IMR-90 (cell line): ENCODE measurements at regions not wholly inside any gene's neighbourhood (a gene's known extent, or its start where the extent isn't known, plus 50 kb on each side); places are given as distances from the start of the nearest gene placed in this dataset.

ENCODE experiments used
- ATAC-seq: fragments of 200-7000 bp; cut with Tn5 transposase; 2 replicates; pipeline ENCODE4 v1.9.1; 2020; ENCODE audit warnings: low read depth, mild to moderate bottlenecking, moderate library complexity
- BruUV-seq: library from RNA; stranded (reverse); fragments of 400-500 nt; replicated peaks from 2 replicates; lab custom pipeline; 2021; lab: Mats Ljungman, UMichigan
- CTCF ChIA-PET: fragments of 300-600 bp; formaldehyde crosslinking; extraction: SDS; loops from one replicate; lab custom pipeline; 2021; ENCODE audit warnings: antibody characterized with exemption; lab: Yijun Ruan, JAX
- POLR2A ChIA-PET: fragments of 300-600 bp; sonication (Branson Sonifier 250); formaldehyde crosslinking; loops from one replicate; lab custom pipeline; 2022; ENCODE audit warnings: antibody characterized with exemption; ENCODE audit not compliant: unreplicated experiment; lab: Charles Lee
- DNase-seq: peaks from one replicate; pipeline ENCODE4 v3.0.0; 2013
- H2AFZ ChIP-seq: replicated peaks from 2 replicates; pipeline ENCODE3; 2013; ENCODE audit warnings: low read length, mild to moderate bottlenecking; ENCODE audit not compliant: poor library complexity
- H2AK5ac ChIP-seq: 2 replicates; pipeline ENCODE4 v1.6.1; 2013; ENCODE audit warnings: low read depth, low read length, inconsistent platforms
- H2AK9ac ChIP-seq: replicated peaks from 2 replicates; pipeline ENCODE3; 2013; ENCODE audit warnings: mild to moderate bottlenecking, low read depth, low read length, moderate library complexity; ENCODE audit not compliant: poor library complexity
- H2BK120ac ChIP-seq: 2 replicates; pipeline ENCODE4 v1.6.1; 2013; ENCODE audit warnings: low read depth, low read length, inconsistent platforms
- H2BK15ac ChIP-seq: 3 replicates; pipeline ENCODE4 v1.6.1; 2013; ENCODE audit warnings: low read depth, low read length, inconsistent platforms
- H2BK20ac ChIP-seq: 2 replicates; pipeline ENCODE4 v1.6.1; 2013; ENCODE audit warnings: low read depth, mild to moderate bottlenecking, inconsistent platforms, low read length, moderate library complexity
- H2BK5ac ChIP-seq: 2 replicates; pipeline ENCODE4 v1.6.1; 2013; ENCODE audit warnings: mild to moderate bottlenecking, low read depth, low read length, inconsistent platforms; ENCODE audit not compliant: poor library complexity, severe bottlenecking
- H3K14ac ChIP-seq: replicated peaks from 2 replicates; pipeline ENCODE4 v1.6.1; 2013; ENCODE audit warnings: low read depth, low read length, inconsistent platforms
- H3K18ac ChIP-seq: 2 replicates; pipeline ENCODE4 v1.6.1; 2013; ENCODE audit warnings: low read depth, low read length, control low read depth
- H3K23ac ChIP-seq: 2 replicates; pipeline ENCODE4 v1.6.1; 2013; ENCODE audit warnings: low read depth, low read length, inconsistent platforms
- H3K27ac ChIP-seq: 2 replicates; pipeline ENCODE4 v1.5.1; 2013; ENCODE audit warnings: mild to moderate bottlenecking, control low read depth, low read length; ENCODE audit not compliant: insufficient read depth
- H3K27me3 ChIP-seq: 2 replicates; pipeline ENCODE4 v1.6.1; 2013; ENCODE audit warnings: low read length; ENCODE audit not compliant: control insufficient read depth, insufficient read depth
- H3K36me3 ChIP-seq: 2 replicates; pipeline ENCODE4 v1.6.1; 2013; ENCODE audit warnings: low read length, mixed read lengths; ENCODE audit not compliant: control insufficient read depth, insufficient read depth
- H3K4ac ChIP-seq: 2 replicates; pipeline ENCODE4 v1.6.1; 2013; ENCODE audit warnings: low read depth, low read length, inconsistent platforms
- H3K4me1 ChIP-seq: 2 replicates; pipeline ENCODE4 v1.6.1; 2013; ENCODE audit warnings: low read length, mixed read lengths; ENCODE audit not compliant: control insufficient read depth, insufficient read depth
- H3K4me2 ChIP-seq: 2 replicates; pipeline ENCODE4 v1.6.1; 2013; ENCODE audit warnings: low read depth, mild to moderate bottlenecking, control low read depth, low read length, moderate library complexity
- H3K4me3 ChIP-seq: 2 replicates; pipeline ENCODE4 v1.5.1; 2013; ENCODE audit warnings: low read depth, mild to moderate bottlenecking, control low read depth, low read length, moderate library complexity; ENCODE audit not compliant: insufficient read depth
- H3K56ac ChIP-seq: 2 replicates; pipeline ENCODE4 v1.6.1; 2013; ENCODE audit warnings: low read length, inconsistent platforms; ENCODE audit not compliant: insufficient read depth; ENCODE audit errors: extremely low read depth
- H3K79me1 ChIP-seq, 2 experiments: 2 replicates each; pipeline ENCODE4 v1.6.1; 2013; ENCODE audit warnings: low read length in 2 of 2, inconsistent platforms in 1 of 2, low read depth in 1 of 2
- H3K9ac ChIP-seq: 2 replicates; pipeline ENCODE4 v1.6.1; 2013; ENCODE audit warnings: low read depth, low read length, control low read depth
- H3K9me1 ChIP-seq: 2 replicates; pipeline ENCODE4 v1.6.1; 2013; ENCODE audit warnings: low read length, inconsistent platforms; ENCODE audit not compliant: insufficient read depth
- H3K9me3 ChIP-seq: 2 replicates; pipeline ENCODE4 v1.6.1; 2013; ENCODE audit warnings: low read length; ENCODE audit not compliant: control insufficient read depth, insufficient read depth
- H4K20me1 ChIP-seq: 2 replicates; pipeline ENCODE4 v1.6.1; 2013; ENCODE audit warnings: low read length, inconsistent platforms; ENCODE audit not compliant: insufficient read depth
- H4K5ac ChIP-seq: 2 replicates; pipeline ENCODE4 v1.6.1; 2013; ENCODE audit warnings: mild to moderate bottlenecking, low read depth, low read length, control low read depth
- H4K8ac ChIP-seq, 2 experiments: 2 replicates each; pipeline ENCODE4 v1.6.1; 2013; ENCODE audit warnings: low read depth in 2 of 2, low read length in 2 of 2, control low read depth in 1 of 2, inconsistent platforms in 1 of 2
- H4K91ac ChIP-seq: 2 replicates; pipeline ENCODE4 v1.6.1; 2013; ENCODE audit warnings: low read depth, low read length, inconsistent platforms; ENCODE audit not compliant: insufficient read depth
- BHLHE40 ChIP-seq: fragments of 150-350 bp; IDR thresholded peaks from 2 replicates; pipeline ENCODE4 v1.6.1; 2016; ENCODE audit warnings: mild to moderate bottlenecking, low read depth, low read length
- CEBPB ChIP-seq: IDR thresholded peaks from 2 replicates; pipeline ENCODE4 v1.6.1; 2012; ENCODE audit warnings: low read depth, low read length, improper control_type of control experiment
- CHD1 ChIP-seq: IDR thresholded peaks from 2 replicates; pipeline ENCODE4 v1.6.1; 2012; ENCODE audit warnings: low read depth, low read length, improper control_type of control experiment
- CTCF ChIP-seq: conservative IDR thresholded peaks from 2 replicates; pipeline ENCODE4 v1.5.1; 2012; ENCODE audit warnings: mild to moderate bottlenecking, low read depth, low read length, improper control_type of control experiment
- ELK1 ChIP-seq: fragments of 150-350 bp; IDR thresholded peaks from 2 replicates; pipeline ENCODE4 v1.6.1; 2016; ENCODE audit warnings: low read depth, mild to moderate bottlenecking, low read length, moderate library complexity, borderline replicate concordance
- FOS ChIP-seq: fragments of 150-350 bp; IDR thresholded peaks from 2 replicates; pipeline ENCODE4 v1.6.1; 2016; ENCODE audit warnings: low read depth, low read length
- MAFK ChIP-seq: IDR thresholded peaks from 2 replicates; pipeline ENCODE4 v1.6.1; 2012; ENCODE audit warnings: low read depth, low read length, improper control_type of control experiment
- MAZ ChIP-seq: IDR thresholded peaks from 2 replicates; pipeline ENCODE4 v1.6.1; 2012; ENCODE audit warnings: low read depth, mild to moderate bottlenecking, low read length, improper control_type of control experiment, moderate library complexity, borderline replicate concordance
- MXI1 ChIP-seq: IDR thresholded peaks from 2 replicates; pipeline ENCODE4 v1.6.1; 2012; ENCODE audit warnings: low read depth, mild to moderate bottlenecking, low read length, moderate library complexity, borderline replicate concordance
- NFE2L2 ChIP-seq: fragments of 150-350 bp; IDR thresholded peaks from 2 replicates; pipeline ENCODE4 v1.6.1; 2016; ENCODE audit warnings: low read depth, mild to moderate bottlenecking, low read length
- POLR2A ChIP-seq: IDR thresholded peaks from 2 replicates; pipeline ENCODE4 v1.6.1; 2012; ENCODE audit warnings: mild to moderate bottlenecking, low read depth, low read length
- RAD21 ChIP-seq: IDR thresholded peaks from 2 replicates; pipeline ENCODE4 v1.6.1; 2012; ENCODE audit warnings: low read length, improper control_type of control experiment
- RCOR1 ChIP-seq: IDR thresholded peaks from 2 replicates; pipeline ENCODE4 v1.6.1; 2012; ENCODE audit warnings: mild to moderate bottlenecking, low read length, improper control_type of control experiment; ENCODE audit not compliant: insufficient replicate concordance
- SMC3 ChIP-seq: fragments of 150-350 bp; IDR thresholded peaks from 2 replicates; pipeline ENCODE4 v1.6.1; 2016; ENCODE audit warnings: low read depth, mild to moderate bottlenecking, antibody characterized with exemption, low read length, moderate library complexity
- USF2 ChIP-seq: fragments of 150-350 bp; IDR thresholded peaks from 2 replicates; pipeline ENCODE4 v1.6.1; 2017; ENCODE audit warnings: mild to moderate bottlenecking, antibody characterized with exemption, low read length, low read depth
- WGBS, 2 experiments: methylation state at CpG; one replicate each; pipeline versions ENCODE4 v1.1.5 to v1.1.7; 2013; ENCODE audit warnings: missing lambda C conversion rate in 2 of 2; ENCODE audit not compliant: insufficient read length in 1 of 2; ENCODE audit errors: extremely low coverage in 2 of 2; 5-methylcytosine and 5-hydroxymethylcytosine counted together
- dilution Hi-C: fragments of 300-500 bp; cut with HindIII; formaldehyde crosslinking; loops from one replicate; pipeline ENCODE4 v1.14.3; 2018; ENCODE audit warnings: low sequenced_read_pairs; ENCODE audit not compliant: unreplicated experiment
- in situ Hi-C: fragments of 300-500 bp; cut with MboI; formaldehyde crosslinking; loops from 3 replicates; pipeline ENCODE4 v1.14.3; 2019; ENCODE audit warnings: low sequenced_read_pairs, inconsistent platforms, mixed read lengths
- intact Hi-C: fragments of 100-400 bp; cut with micrococcal nuclease; formaldehyde crosslinking; loops from 2 replicates; pipeline ENCODE4 v1.10.0; 2022

- Histone ChIP-seq H4K5ac (no peak overlapping the region), H2AK5ac (no peak overlapping the region), H2AK9ac (no peak overlapping the region), H3K56ac (no peak overlapping the region), H3K14ac (no peak overlapping the region), H2AFZ (no peak overlapping the region), H3K4me2 (peak overlapping the region; percentile 4; the same call in 1 of the 2 replicates), H2BK20ac (no peak overlapping the region), H3K79me1 (no peaks in the 10 kb centered on the region), H3K27ac (no peak overlapping the region; the same call in 1 of the 2 replicates), H3K36me3 (no peaks in the 10 kb centered on the region), H4K8ac (0 out of 4 replicates have a peak overlapping the region, but pooled peaks of 1 of the 2 experiments have one; percentile 27), H3K9me3 (no peaks in the 10 kb centered on the region), H3K9ac (no peak overlapping the region), H2BK5ac (peak overlapping the region; percentile 55), H2BK120ac (0 out of 2 replicates have a peak overlapping the region, but pooled peaks have one; percentile 1), H2BK15ac (no peak overlapping the region), H3K4me3 (no peak overlapping the region), H3K18ac (no peak overlapping the region), H3K4ac (no peak overlapping the region; the same call in 1 of the 2 replicates), H4K20me1 (no peaks in the 10 kb centered on the region), H3K4me1 (peaks cover 4% of the 10 kb centered on the region; the same call in 1 of the 2 replicates), H3K23ac (no peak overlapping the region), H4K91ac (no peak overlapping the region), H3K9me1 (no peaks in the 10 kb centered on the region), H3K27me3 (no peaks in the 10 kb centered on the region)
- no CpG with 5 or more reads among the region's 2 CpGs for WGBS, 2 experiments
- intact Hi-C loops, result loop anchor here (10.0 kb wide), 1 partner anchor 215 kb away; the partner anchor contains the start of gene STXBP5
- peak; percentile 88 for ATAC-seq
- CTCF ChIA-PET, result interaction anchor here (1.1 kb wide), 1 partner anchor 13 kb away, joined by 3 read pairs; no protein-coding TSS in a partner anchor
- POLR2A ChIA-PET, result interaction anchor here (0.6 kb wide), 1 partner anchor 226 kb away, joined by 10 read pairs; no protein-coding TSS in a partner anchor
- no TSS peak for BruUV-seq
- dilution Hi-C loops, result no loop called here
- DNase-seq, result peak; percentile 66
- TF ChIP-seq MAZ (no peak), BHLHE40 (no peak), FOS (no peak), MXI1 (no peak), USF2 (no peak), CHD1 (no peak), RCOR1 (no peak), NFE2L2 (no peak), MAFK (no peak), POLR2A (no peak), RAD21 (no peak), CEBPB (no peak), CTCF (no peak), SMC3 (no peak), ELK1 (no peak)
- in situ Hi-C loops, result no loop called here
These were observed 213.9 kb upstream of the STXBP5 start for GRCh38 chr6:146990284-146990683.
